ENCODE measurements at regions not wholly inside any gene's neighbourhood (a gene's known extent, or its start where the extent isn't known, plus 50 kb on each side); places are given as distances from the start of the nearest gene placed in this dataset.

DNA sequence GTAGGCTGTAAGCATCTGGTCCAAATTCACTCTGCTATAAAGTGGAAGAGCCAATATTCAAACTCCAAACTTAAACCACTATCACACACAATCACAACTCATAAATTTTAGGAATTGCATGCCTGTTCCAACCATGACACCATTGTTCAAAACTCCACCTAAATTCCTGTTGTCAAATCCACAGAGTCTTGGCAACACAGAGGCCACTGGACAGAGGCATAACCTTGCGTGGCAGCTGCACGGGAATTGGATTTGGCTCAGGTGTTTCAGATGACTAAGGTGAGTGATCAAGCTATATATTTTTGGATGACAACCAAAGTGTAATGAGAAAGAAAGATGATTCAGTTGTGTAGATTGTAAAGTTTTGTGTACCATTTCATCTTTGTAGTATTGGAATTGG is 422.7 kb upstream of the TNP1 start:
- Histone ChIP-seq H3K27ac (ENCODE audit: low read depth, low read length) (no peak overlapping the region), H3K4me1 (ENCODE audit: insufficient read depth, low read length) (no peaks in the 10 kb centered on the region), H3K36me3 (ENCODE audit: insufficient read depth, low read length) (no peaks in the 10 kb centered on the region), H3K27me3 (ENCODE audit: insufficient read depth, low read length) (peaks cover 29% of the 10 kb centered on the region), H3K9ac (ENCODE audit: low read depth, low read length) (no peak overlapping the region), H3K9me3 (ENCODE audit: insufficient read depth, low read depth, low read length) (peaks cover 6% of the 10 kb centered on the region), H3K4me3 (ENCODE audit: low read length) (no peak overlapping the region)
- 93% methylated on average over 2 of the region's 2 CpGs for WGBS

DNA sequence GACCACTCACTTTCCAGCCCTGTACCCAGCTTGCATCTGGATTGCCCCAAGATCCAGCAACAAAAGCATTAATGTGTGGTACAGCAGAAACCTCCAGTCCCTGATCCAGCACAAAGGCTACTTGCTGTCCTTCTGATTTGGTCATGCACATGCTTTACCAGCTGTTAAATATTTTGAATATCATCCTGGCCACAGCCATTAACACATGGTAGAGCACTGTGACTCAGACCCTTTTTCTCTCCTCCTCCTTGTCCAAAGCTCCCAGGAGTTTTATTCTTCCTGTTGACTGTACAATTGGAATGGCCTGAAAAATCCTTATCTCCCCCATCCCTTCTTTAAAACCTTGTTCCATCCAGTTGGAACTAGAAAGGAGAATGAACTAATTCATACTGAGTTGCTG is 419.7 kb upstream of the TNP1 start:
- Histone ChIP-seq H3K4me3 (ENCODE audit: low read length) (no peak overlapping the region), H3K9me3 (ENCODE audit: insufficient read depth, low read depth, low read length) (no peaks in the 10 kb centered on the region), H3K27me3 (ENCODE audit: insufficient read depth, low read length) (peaks cover 59% of the 10 kb centered on the region), H3K4me1 (ENCODE audit: insufficient read depth, low read length) (no peaks in the 10 kb centered on the region), H3K9ac (ENCODE audit: low read depth, low read length) (no peak overlapping the region), H3K36me3 (ENCODE audit: insufficient read depth, low read length) (no peaks in the 10 kb centered on the region), H3K27ac (ENCODE audit: low read depth, low read length) (no peak overlapping the region)

GRCh38 chr2:217279140-217279539 is 419.3 kb upstream of the TNP1 start:
- peaks cover 63% of the 10 kb centered on the region for H3K27me3 ChIP-seq (ENCODE audit: insufficient read depth, low read length)
- no peak overlapping the region for H3K9ac ChIP-seq (ENCODE audit: low read depth, low read length)
- 88% methylated on average over 3 of the region's 3 CpGs for WGBS
- H3K36me3 ChIP-seq (ENCODE audit: insufficient read depth, low read length): no peaks in the 10 kb centered on the region
- H3K4me1 ChIP-seq (ENCODE audit: insufficient read depth, low read length): no peaks in the 10 kb centered on the region
- H3K9me3 ChIP-seq (ENCODE audit: insufficient read depth, low read depth, low read length): no peaks in the 10 kb centered on the region
- H3K4me3 ChIP-seq (ENCODE audit: low read length): no peak overlapping the region
- H3K27ac ChIP-seq (ENCODE audit: low read depth, low read length): no peak overlapping the region

DNA sequence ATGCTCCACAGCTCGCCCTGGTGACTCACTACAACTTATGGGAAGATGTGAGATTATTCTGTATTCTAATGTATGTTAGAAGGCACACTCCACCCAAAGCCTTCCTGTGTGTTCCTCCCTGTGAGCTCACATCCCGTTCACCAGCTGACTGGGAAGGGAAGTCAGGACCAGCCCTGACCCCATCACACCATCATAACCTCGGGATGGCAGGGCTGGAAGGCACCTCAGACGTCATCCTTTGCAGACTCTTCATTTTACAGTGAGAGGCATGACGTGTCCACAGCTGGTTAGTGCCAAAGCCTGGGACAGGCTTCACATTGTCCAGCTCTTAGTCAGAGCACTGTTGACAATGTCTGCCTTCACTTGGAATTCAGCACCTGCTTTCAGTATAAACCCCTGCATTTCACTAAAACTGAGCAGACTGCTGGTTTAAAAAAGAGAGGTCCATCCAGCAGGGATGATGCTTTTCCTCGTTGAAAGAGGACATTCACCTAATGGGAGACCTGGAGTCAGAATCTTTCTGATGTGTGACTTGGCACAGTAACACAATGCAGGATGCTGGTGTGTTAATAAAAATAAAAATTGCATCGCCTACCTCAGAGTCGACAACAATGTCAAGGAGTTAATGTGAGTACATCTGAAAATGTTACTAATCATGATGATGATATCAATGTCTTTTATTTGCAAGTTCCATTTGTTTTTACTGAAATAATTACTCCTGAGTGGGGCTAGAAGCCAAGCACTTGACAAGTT is 418.0 kb upstream of the TNP1 start:
- no peaks in the 10 kb centered on the region for H3K36me3 ChIP-seq (ENCODE audit: insufficient read depth, low read length)
- no peak overlapping the region for H3K27ac ChIP-seq (ENCODE audit: low read depth, low read length)
- WGBS: 88% methylated on average over 8 of the region's 8 CpGs
- no peaks in the 10 kb centered on the region for H3K9me3 ChIP-seq (ENCODE audit: insufficient read depth, low read depth, low read length)
- H3K4me3 ChIP-seq (ENCODE audit: low read length): no peak overlapping the region
- peaks cover 76% of the 10 kb centered on the region for H3K27me3 ChIP-seq (ENCODE audit: insufficient read depth, low read length)
- no peaks in the 10 kb centered on the region for H3K4me1 ChIP-seq (ENCODE audit: insufficient read depth, low read length)
- H3K9ac ChIP-seq (ENCODE audit: low read depth, low read length): no peak overlapping the region

- H3K9me3 ChIP-seq (ENCODE audit: insufficient read depth, low read depth, low read length): no peaks in the 10 kb centered on the region
- 95% methylated on average over 4 of the region's 4 CpGs for WGBS
- no peak overlapping the region for H3K27ac ChIP-seq (ENCODE audit: low read depth, low read length)
- no peaks in the 10 kb centered on the region for H3K36me3 ChIP-seq (ENCODE audit: insufficient read depth, low read length)
- no peaks in the 10 kb centered on the region for H3K4me1 ChIP-seq (ENCODE audit: insufficient read depth, low read length)
- peaks cover 87% of the 10 kb centered on the region for H3K27me3 ChIP-seq (ENCODE audit: insufficient read depth, low read length)
- no peak overlapping the region for H3K9ac ChIP-seq (ENCODE audit: low read depth, low read length)
- H3K4me3 ChIP-seq (ENCODE audit: low read length): no peak overlapping the region
These were observed 416.6 kb upstream of the TNP1 start for GRCh38 chr2:217276433-217276832.

- 97% methylated on average over 5 of the region's 5 CpGs for WGBS
- peaks cover 7% of the 10 kb centered on the region; the same call in 1 of the 2 replicates for H3K4me1 ChIP-seq (ENCODE audit: insufficient read depth, low read length)
- no peak overlapping the region for H3K4me3 ChIP-seq (ENCODE audit: low read length)
- no peak overlapping the region for H3K9ac ChIP-seq (ENCODE audit: low read depth, low read length)
- no peaks in the 10 kb centered on the region for H3K9me3 ChIP-seq (ENCODE audit: insufficient read depth, low read depth, low read length)
- peaks cover 98% of the 10 kb centered on the region for H3K27me3 ChIP-seq (ENCODE audit: insufficient read depth, low read length)
- H3K36me3 ChIP-seq (ENCODE audit: insufficient read depth, low read length): no peaks in the 10 kb centered on the region
- no peak overlapping the region for H3K27ac ChIP-seq (ENCODE audit: low read depth, low read length)
These were observed 415.2 kb upstream of the TNP1 start for GRCh38 chr2:217275091-217275490.

GRCh38 chr2:217274578-217274977 is 414.7 kb upstream of the TNP1 start:
- Histone ChIP-seq H3K9ac (ENCODE audit: low read depth, low read length) (no peak overlapping the region), H3K9me3 (ENCODE audit: insufficient read depth, low read depth, low read length) (no peaks in the 10 kb centered on the region), H3K27ac (ENCODE audit: low read depth, low read length) (no peak overlapping the region), H3K4me1 (ENCODE audit: insufficient read depth, low read length) (peaks cover 11% of the 10 kb centered on the region; the same call in 1 of the 2 replicates), H3K36me3 (ENCODE audit: insufficient read depth, low read length) (no peaks in the 10 kb centered on the region), H3K4me3 (ENCODE audit: low read length) (no peak overlapping the region), H3K27me3 (ENCODE audit: insufficient read depth, low read length) (peaks cover 100% of the 10 kb centered on the region)
- WGBS: 93% methylated on average over 3 of the region's 4 CpGs

- peaks cover 13% of the 10 kb centered on the region; the same call in 1 of the 2 replicates for H3K4me1 ChIP-seq (ENCODE audit: insufficient read depth, low read length)
- H3K9me3 ChIP-seq (ENCODE audit: insufficient read depth, low read depth, low read length): no peaks in the 10 kb centered on the region
- no peak overlapping the region for H3K27ac ChIP-seq (ENCODE audit: low read depth, low read length)
- WGBS: 98% methylated on average over 2 of the region's 2 CpGs
- peaks cover 100% of the 10 kb centered on the region for H3K27me3 ChIP-seq (ENCODE audit: insufficient read depth, low read length)
- H3K36me3 ChIP-seq (ENCODE audit: insufficient read depth, low read length): no peaks in the 10 kb centered on the region
- no peak overlapping the region for H3K4me3 ChIP-seq (ENCODE audit: low read length)
- H3K9ac ChIP-seq (ENCODE audit: low read depth, low read length): no peak overlapping the region
These were observed 414.0 kb upstream of the TNP1 start for GRCh38 chr2:217273851-217274250.

DNA sequence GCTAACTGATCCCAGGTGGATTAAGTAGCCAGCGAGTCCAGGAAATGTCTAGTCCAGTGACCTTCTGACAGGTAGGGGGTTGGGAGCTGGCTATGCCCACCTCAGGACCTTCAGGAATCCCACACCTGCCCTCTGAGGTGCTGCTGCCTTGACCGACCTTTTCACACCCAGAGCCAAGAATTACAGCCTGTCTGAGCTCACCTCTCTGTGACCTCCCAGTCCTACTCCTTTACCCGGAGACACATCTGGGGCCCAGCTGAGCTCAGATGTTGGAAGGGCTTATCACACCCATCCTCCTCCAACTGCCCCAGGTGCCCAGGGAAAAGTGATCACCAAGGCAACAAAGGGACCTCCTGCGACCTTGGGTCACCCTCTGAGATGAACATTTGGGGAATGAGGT is 413.3 kb upstream of the TNP1 start:
- Histone ChIP-seq H3K9me3 (ENCODE audit: insufficient read depth, low read depth, low read length) (peaks cover 2% of the 10 kb centered on the region), H3K9ac (ENCODE audit: low read depth, low read length) (no peak overlapping the region), H3K36me3 (ENCODE audit: insufficient read depth, low read length) (no peaks in the 10 kb centered on the region), H3K4me1 (ENCODE audit: insufficient read depth, low read length) (peaks cover 13% of the 10 kb centered on the region; the same call in 1 of the 2 replicates), H3K4me3 (ENCODE audit: low read length) (no peak overlapping the region), H3K27me3 (ENCODE audit: insufficient read depth, low read length) (peaks cover 100% of the 10 kb centered on the region), H3K27ac (ENCODE audit: low read depth, low read length) (no peak overlapping the region)
- WGBS: 79% methylated on average over 4 of the region's 4 CpGs

GRCh38 chr2:217271813-217272212 is 411.9 kb upstream of the TNP1 start:
- no peak overlapping the region for H3K27ac ChIP-seq (ENCODE audit: low read depth, low read length)
- H3K9ac ChIP-seq (ENCODE audit: low read depth, low read length): no peak overlapping the region
- WGBS: 89% methylated on average over 3 of the region's 3 CpGs
- H3K36me3 ChIP-seq (ENCODE audit: insufficient read depth, low read length): no peaks in the 10 kb centered on the region
- peaks cover 100% of the 10 kb centered on the region for H3K27me3 ChIP-seq (ENCODE audit: insufficient read depth, low read length)
- H3K4me1 ChIP-seq (ENCODE audit: insufficient read depth, low read length): peaks cover 13% of the 10 kb centered on the region; the same call in 1 of the 2 replicates
- no peak overlapping the region for H3K4me3 ChIP-seq (ENCODE audit: low read length)
- H3K9me3 ChIP-seq (ENCODE audit: insufficient read depth, low read depth, low read length): peaks cover 15% of the 10 kb centered on the region

GRCh38 chr2:217270485-217271121 is 410.7 kb upstream of the TNP1 start:
- Histone ChIP-seq H3K4me3 (ENCODE audit: low read length) (no peak overlapping the region), H3K36me3 (ENCODE audit: insufficient read depth, low read length) (no peaks in the 10 kb centered on the region), H3K9ac (ENCODE audit: low read depth, low read length) (no peak overlapping the region), H3K9me3 (ENCODE audit: insufficient read depth, low read depth, low read length) (peaks cover 22% of the 10 kb centered on the region), H3K27me3 (ENCODE audit: insufficient read depth, low read length) (peaks cover 100% of the 10 kb centered on the region), H3K4me1 (ENCODE audit: insufficient read depth, low read length) (peaks cover 13% of the 10 kb centered on the region; the same call in 1 of the 2 replicates), H3K27ac (ENCODE audit: low read depth, low read length) (no peak overlapping the region)
- 14% methylated on average over 1 of the region's 1 CpG for WGBS
